ENCODE measurements at regions not wholly inside any gene's neighbourhood (a gene's known extent, or its start where the extent isn't known, plus 50 kb on each side); places are given as distances from the start of the nearest gene placed in this dataset.

GRCh38 chr5:126143622-126144021 lies 279.6 kb upstream of the GRAMD2B start:
- TF ChIP-seq MAX (IDR thresholded peaks at IDR 0.05) (no peak), TAF1 (IDR thresholded peaks at IDR 0.05; ENCODE audit: low read depth) (no peak), CEBPB (IDR thresholded peaks at IDR 0.05) (no peak), USF1 (IDR thresholded peaks at IDR 0.05) (no peak), REST (IDR thresholded peaks at IDR 0.05; ENCODE audit: low read depth) (no peak), FOXM1 (IDR thresholded peaks at IDR 0.05; ENCODE audit: borderline replicate concordance, low read depth) (no peak), RAD21 (IDR thresholded peaks at IDR 0.05; ENCODE audit: low read depth) (no peak), EP300 (IDR thresholded peaks at IDR 0.05; ENCODE audit: borderline replicate concordance) (no peak)
